LHCN-M2 (cell line): ENCODE measurements at regions not wholly inside any gene's neighbourhood (a gene's known extent, or its start where the extent isn't known, plus 50 kb on each side); places are given as distances from the start of the nearest gene placed in this dataset.

Source experiments
- DNase-seq: peaks from one replicate; pipeline ENCODE4 v3.0.0-alpha.2; 2012; ENCODE audit warnings: low read depth

DNA sequence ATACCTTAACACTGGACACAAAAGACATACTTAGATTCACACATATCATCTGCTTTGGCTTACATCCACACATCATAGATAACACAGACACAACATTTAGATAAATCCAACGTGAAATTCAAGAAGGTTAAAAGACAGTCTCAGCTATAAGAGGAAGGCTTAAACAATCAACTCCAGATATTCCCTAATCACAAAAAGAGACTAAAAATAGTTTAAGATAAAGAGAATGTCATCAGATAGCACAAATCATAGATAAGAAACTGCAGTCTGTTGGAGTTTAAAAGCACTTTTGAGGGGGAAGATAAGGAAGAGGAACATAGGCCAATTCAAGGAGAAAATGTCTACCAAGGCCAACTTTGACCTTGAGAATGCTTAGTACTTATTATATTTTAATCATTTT, 504.8 kb downstream of the JRKL start:
- no peak for DNase-seq

DNA sequence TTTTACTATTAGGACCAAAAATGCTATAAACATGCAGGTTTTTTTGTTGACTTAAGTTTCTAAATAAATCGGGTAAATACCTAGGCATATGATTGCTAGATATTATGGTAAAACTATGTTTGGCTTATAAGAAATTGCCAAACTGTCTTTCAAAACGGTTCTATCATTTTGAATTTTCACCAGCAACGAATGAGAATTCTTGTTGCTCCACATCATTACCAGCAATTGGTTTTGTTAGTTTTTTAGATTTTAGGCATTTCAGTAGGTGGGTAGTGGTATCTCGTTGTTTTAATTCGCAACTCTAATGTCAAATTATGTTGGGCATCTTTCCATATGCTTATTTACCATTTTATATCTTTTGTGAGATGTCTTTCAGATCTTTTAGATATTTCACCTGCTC, 510.2 kb downstream of the JRKL start:
- no peak for DNase-seq

DNA sequence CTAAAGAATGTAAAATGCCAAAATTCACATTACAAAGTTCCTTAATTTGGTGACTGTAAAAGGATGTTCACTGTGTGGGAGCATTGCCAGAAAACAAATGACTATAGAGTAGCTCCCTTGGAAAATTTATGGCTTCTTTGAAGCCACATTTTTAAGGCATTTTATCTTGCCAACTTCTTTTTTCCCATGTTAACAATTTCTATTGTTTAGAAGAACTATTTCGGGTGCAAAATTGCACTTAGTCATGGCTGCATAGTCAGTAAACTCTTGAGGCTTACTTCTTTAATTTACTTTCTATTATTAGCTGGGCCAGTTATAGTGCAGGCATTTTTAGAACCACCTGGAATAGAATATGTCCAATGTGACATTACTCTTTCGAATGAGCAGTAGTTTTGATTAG, 515.3 kb downstream of the JRKL start:
- no peak for DNase-seq

GRCh38 chr11:96905663-96906062, 515.9 kb downstream of the JRKL start:
- DNase-seq, result no peak

GRCh38 chr11:96906476-96906875, 516.7 kb downstream of the JRKL start:
- no peak for DNase-seq

DNA sequence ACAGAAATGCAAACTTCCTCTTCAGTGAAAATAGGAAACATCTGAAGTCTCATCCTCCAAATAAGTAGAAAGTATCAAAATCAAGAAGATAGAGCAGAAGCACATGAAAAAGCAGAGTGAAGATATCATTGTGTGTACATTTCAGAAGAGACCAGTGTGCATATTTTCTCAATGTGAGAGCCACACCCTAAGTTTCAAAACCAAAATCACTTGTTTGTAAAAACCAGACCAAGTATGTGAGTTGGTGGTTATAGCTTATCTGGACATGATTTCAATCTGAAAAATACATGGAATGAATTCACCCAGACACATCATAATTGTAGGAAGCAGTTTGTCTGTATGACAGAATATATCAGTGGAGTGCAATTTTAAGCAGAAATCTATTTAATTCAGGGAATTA, 536.0 kb downstream of the JRKL start:
- DNase-seq, result no peak

DNA sequence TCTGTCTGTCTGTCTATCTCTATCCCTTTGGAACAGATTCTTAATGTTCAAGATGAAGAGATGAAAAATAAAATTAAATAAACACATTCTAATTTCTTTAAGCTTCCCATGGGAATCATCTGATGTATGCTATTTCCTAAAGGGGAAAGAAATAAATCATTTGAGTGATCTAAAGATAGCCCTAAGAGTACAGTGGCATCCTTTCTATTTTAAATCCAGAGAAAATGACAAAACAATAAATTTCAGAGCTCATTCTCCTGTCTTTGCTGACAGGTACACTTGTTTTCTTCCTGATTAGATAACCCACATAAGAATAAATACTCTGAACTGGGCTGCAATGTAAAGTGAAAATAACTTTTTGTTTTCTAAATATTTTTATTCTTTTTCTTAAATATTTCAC, 550.4 kb downstream of the JRKL start:
- no peak for DNase-seq

GRCh38 chr11:96942855-96943254, 553.0 kb downstream of the JRKL start:
- DNase-seq, result no peak

GRCh38 chr11:96943970-96944369, 554.2 kb downstream of the JRKL start:
- DNase-seq, result no peak

- DNase-seq, result no peak
Observed at GRCh38 chr11:96948066-96948465, 558.3 kb downstream of the JRKL start.

GRCh38 chr11:96949464-96949863, 559.7 kb downstream of the JRKL start:
- no peak for DNase-seq

GRCh38 chr11:96954587-96955242, 564.9 kb downstream of the JRKL start:
- no peak for DNase-seq

- no peak for DNase-seq
Observed at GRCh38 chr11:96960476-96960875, 570.7 kb downstream of the JRKL start.

DNA sequence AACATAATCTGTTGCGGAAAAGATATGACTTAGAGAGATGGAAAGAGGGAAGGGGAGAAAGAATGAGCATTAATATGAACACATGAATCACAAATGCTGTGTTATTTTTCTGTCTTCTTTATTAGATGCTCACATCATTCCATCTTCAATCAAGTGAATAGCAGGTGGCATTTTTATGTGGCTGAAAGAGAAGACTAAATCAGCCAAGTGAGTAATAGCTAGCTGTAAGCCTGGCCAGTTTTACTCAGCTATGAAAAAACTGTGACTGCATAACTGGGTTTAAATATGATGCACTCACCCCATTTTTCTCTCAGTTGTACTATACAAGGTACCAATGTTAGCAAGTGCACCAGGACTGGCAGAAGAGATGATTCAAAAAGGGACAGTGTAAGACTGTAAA, 571.1 kb downstream of the JRKL start:
- DNase-seq, result no peak

- no peak for DNase-seq
Observed at GRCh38 chr11:96961931-96962330, 572.1 kb downstream of the JRKL start.

- no peak for DNase-seq
Observed at GRCh38 chr11:96963375-96963774, 573.6 kb downstream of the JRKL start.

- DNase-seq, result no peak
Observed at GRCh38 chr11:96964661-96965060, 574.8 kb downstream of the JRKL start.

GRCh38 chr11:96967616-96968015, 577.8 kb downstream of the JRKL start:
- DNase-seq, result peak; percentile 57

DNA sequence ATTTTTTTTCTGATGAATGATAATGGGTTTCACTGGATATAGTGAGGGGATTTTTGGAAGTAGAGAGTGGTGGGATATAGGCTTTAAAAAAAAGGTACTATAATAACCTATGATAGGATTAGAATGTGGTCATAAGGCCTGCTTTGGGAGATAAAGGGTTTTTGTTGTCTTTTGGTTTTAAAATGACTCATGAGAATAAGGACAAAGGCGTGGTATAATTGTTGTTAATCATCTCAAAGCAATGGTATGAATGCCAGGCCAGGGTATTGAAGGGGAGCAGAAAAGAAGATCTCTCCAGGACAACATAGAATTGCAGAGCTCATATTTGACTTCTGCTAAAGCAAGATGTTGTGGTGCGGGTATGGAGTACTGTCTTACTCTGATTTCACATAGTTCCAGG, 579.4 kb downstream of the JRKL start:
- peak; percentile 77 for DNase-seq

DNA sequence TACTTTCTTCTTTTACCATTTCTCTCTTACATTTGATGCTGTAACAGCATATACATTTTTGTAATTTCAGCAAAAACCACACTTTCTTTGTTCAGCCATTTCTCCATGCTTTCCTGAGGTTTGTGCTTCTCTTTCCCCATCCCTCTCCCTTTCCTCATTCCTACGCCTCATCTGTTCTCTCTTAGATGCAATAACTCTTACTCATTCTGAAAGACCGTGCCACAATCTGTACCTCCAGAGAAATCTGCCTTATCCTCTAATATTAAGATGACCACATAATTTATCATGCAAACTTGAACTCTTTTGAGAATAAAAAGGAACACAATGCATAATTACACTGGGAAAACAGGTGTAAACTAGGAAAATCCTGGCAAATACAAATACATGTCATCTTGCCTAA, 588.9 kb downstream of the JRKL start:
- DNase-seq, result peak; percentile 75

GRCh38 chr11:96986516-96986915, 596.7 kb downstream of the JRKL start:
- peak; percentile 50 for DNase-seq

DNA sequence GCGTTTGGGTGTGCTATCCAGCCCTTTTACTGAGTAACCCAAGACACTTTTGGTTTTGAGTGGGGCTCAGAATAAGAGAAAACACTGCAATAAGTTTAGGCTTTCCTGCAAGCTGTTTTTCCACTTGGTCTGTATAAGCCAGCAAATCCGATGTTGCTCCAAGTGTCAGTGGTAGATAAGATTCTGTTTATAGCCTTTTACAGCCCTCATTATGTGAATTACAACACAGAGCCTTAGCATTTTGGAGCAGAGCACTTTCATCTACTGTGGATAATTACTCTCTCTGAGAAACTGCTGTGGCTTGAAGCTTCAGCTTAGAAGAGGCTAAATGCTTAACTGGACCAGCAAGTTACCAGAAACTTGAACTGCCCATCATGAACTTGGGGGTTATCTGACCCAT, 601.1 kb downstream of the JRKL start:
- DNase-seq, result no peak

- no peak for DNase-seq
Observed at GRCh38 chr11:97000481-97000880, 610.7 kb downstream of the JRKL start.

- DNase-seq, result no peak
Observed at GRCh38 chr11:97007283-97007682, 617.5 kb downstream of the JRKL start.
